HG02981 (cell line): ENCODE measurements at regions not wholly inside any gene's neighbourhood (a gene's known extent, or its start where the extent isn't known, plus 50 kb on each side); places are given as distances from the start of the nearest gene placed in this dataset.
"Not testable (repeated sequence)": the region's sequence is repeated elsewhere in the genome, so short reads cannot be mapped to it uniquely, and the experiment has no call there.

Experiments
- ATAC-seq: cut with Tn5 transposase; IDR thresholded peaks from one replicate; pipeline ENCODE4 v1.9.1; 2021; ENCODE audit warnings: mild to moderate bottlenecking, moderate library complexity; ENCODE audit not compliant: unreplicated experiment

GRCh38 chr13:33545492-33545891 lies 259.9 kb upstream of the STARD13 start:
- ATAC-seq: no peak

- no peak for ATAC-seq
Measured at GRCh38 chr13:33547035-33547434, 261.5 kb upstream of the STARD13 start.

- ATAC-seq: no peak
Measured at GRCh38 chr13:33548069-33548468, 262.5 kb upstream of the STARD13 start.

- no peak for ATAC-seq
Measured at GRCh38 chr13:33550276-33550675, 264.7 kb upstream of the STARD13 start.

- ATAC-seq: no peak
Measured at GRCh38 chr13:33550885-33551284, 265.3 kb upstream of the STARD13 start.

GRCh38 chr13:33554919-33555791 lies 262.8 kb upstream of the RFC3 start:
- peak; percentile 81 for ATAC-seq

GRCh38 chr13:33556828-33557227 lies 261.1 kb upstream of the RFC3 start:
- ATAC-seq: no peak

- ATAC-seq: no peak
Measured at GRCh38 chr13:33560726-33561125, 257.2 kb upstream of the RFC3 start.

GRCh38 chr13:33561627-33562026 lies 256.3 kb upstream of the RFC3 start:
- ATAC-seq: no peak

GRCh38 chr13:33571618-33572017 lies 246.3 kb upstream of the RFC3 start:
- ATAC-seq: peak; percentile 77

- ATAC-seq: not testable (repeated sequence)
Measured at GRCh38 chr13:33572322-33572721, 245.6 kb upstream of the RFC3 start.

GRCh38 chr13:33575378-33575777 lies 242.6 kb upstream of the RFC3 start:
- no peak for ATAC-seq

- ATAC-seq: no peak
Measured at GRCh38 chr13:33577007-33577406, 240.9 kb upstream of the RFC3 start.

- no peak for ATAC-seq
Measured at GRCh38 chr13:33578786-33579185, 239.2 kb upstream of the RFC3 start.

GRCh38 chr13:33582121-33582520 lies 235.8 kb upstream of the RFC3 start:
- no peak for ATAC-seq

- ATAC-seq: no peak
Measured at GRCh38 chr13:33583398-33583797, 234.6 kb upstream of the RFC3 start.

- ATAC-seq: no peak
Measured at GRCh38 chr13:33590936-33591335, 227.0 kb upstream of the RFC3 start.

- no peak for ATAC-seq
Measured at GRCh38 chr13:33606692-33607091, 211.3 kb upstream of the RFC3 start.

GRCh38 chr13:33610438-33611120 lies 207.4 kb upstream of the RFC3 start:
- no peak for ATAC-seq

- no peak for ATAC-seq
Measured at GRCh38 chr13:33611121-33611805, 206.7 kb upstream of the RFC3 start.
